ENCODE measurements at regions not wholly inside any gene's neighbourhood (a gene's known extent, or its start where the extent isn't known, plus 50 kb on each side); places are given as distances from the start of the nearest gene placed in this dataset.

DNA sequence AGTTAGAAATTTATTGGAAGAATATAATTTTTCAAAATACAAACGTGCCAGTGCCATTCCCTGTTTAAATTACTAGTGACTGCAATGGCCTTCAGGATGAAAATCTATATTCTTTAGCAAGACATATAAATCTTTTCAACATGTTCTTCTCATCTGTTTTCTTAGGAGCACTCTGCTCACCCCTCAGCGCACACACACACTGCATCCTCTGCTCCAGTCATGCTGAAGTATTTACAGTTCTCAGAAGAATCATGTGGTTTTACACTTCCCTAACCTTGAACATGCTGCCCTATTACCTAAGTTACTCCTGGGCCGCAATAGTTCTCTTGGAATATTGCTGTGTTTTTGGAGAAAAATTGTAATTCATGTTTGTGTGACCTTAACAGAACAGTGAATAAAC is 820.6 kb downstream of the CDH8 start:
- Histone ChIP-seq H4K20me1 (ENCODE audit: low read depth, low read length) (no peaks in the 10 kb centered on the region), H3K9me3 (ENCODE audit: insufficient read depth, low read length) (no peaks in the 10 kb centered on the region), H3K79me2 (ENCODE audit: insufficient read depth, low read length) (no peaks in the 10 kb centered on the region), H3K27me3 (ENCODE audit: low read length) (no peaks in the 10 kb centered on the region), H3K9me2 (replicated peaks; ENCODE audit: insufficient read depth, low read length) (no peaks in the 10 kb centered on the region), H3K4me3 (ENCODE audit: insufficient read depth, low read length, poor library complexity, severe bottlenecking) (no peak overlapping the region), H3K27ac (ENCODE audit: low read depth, low read length) (no peak overlapping the region), H3F3A (ENCODE audit: insufficient read depth) (no peaks in the 10 kb centered on the region), H2AFZ (ENCODE audit: low read depth, low read length, severe bottlenecking) (no peak overlapping the region), H3K36me3 (ENCODE audit: low read length) (no peaks in the 10 kb centered on the region), H3K4me2 (ENCODE audit: low read depth, low read length, poor library complexity, severe bottlenecking) (no peak overlapping the region), H3K9ac (ENCODE audit: low read length) (no peak overlapping the region)
- TF ChIP-seq, protein P1, sequence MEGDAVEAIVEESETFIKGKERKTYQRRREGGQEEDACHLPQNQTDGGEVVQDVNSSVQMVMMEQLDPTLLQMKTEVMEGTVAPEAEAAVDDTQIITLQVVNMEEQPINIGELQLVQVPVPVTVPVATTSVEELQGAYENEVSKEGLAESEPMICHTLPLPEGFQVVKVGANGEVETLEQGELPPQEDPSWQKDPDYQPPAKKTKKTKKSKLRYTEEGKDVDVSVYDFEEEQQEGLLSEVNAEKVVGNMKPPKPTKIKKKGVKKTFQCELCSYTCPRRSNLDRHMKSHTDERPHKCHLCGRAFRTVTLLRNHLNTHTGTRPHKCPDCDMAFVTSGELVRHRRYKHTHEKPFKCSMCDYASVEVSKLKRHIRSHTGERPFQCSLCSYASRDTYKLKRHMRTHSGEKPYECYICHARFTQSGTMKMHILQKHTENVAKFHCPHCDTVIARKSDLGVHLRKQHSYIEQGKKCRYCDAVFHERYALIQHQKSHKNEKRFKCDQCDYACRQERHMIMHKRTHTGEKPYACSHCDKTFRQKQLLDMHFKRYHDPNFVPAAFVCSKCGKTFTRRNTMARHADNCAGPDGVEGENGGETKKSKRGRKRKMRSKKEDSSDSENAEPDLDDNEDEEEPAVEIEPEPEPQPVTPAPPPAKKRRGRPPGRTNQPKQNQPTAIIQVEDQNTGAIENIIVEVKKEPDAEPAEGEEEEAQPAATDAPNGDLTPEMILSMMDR (IDR thresholded peaks at IDR 0.05; ENCODE audit: insufficient read depth, low read length, poor library complexity, severe bottlenecking) = no peak
- TF ChIP-seq EZH2phosphoT487 (conservative IDR thresholded peaks at IDR 0.05; ENCODE audit: low read length) = no peak

DNA sequence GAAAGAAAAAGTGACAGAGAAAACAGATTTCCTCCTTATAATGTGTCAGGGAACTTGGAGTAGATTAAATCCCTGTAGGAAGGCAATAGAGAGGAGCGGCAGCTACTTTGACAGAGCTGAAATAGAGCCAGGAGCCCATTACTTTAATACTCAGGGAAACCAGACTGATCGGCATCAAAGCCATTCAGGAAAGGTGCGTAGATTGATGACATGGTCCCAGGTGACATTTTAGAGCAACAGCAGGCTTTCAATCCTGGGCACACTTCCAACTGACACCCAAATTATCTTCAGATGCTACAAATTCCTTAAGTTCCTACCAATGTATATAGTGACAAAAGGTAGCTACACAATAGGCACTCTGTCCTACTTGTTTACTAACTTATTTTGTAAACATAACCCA is 821.5 kb downstream of the CDH8 start:
- Histone ChIP-seq H3K9me2 (replicated peaks; ENCODE audit: insufficient read depth, low read length) (no peaks in the 10 kb centered on the region), H3K9ac (ENCODE audit: low read length) (no peak overlapping the region), H4K20me1 (ENCODE audit: low read depth, low read length) (no peaks in the 10 kb centered on the region), H3K79me2 (ENCODE audit: insufficient read depth, low read length) (no peaks in the 10 kb centered on the region), H2AFZ (ENCODE audit: low read depth, low read length, severe bottlenecking) (no peak overlapping the region), H3K27me3 (ENCODE audit: low read length) (no peaks in the 10 kb centered on the region), H3F3A (ENCODE audit: insufficient read depth) (no peaks in the 10 kb centered on the region), H3K27ac (ENCODE audit: low read depth, low read length) (no peak overlapping the region), H3K36me3 (ENCODE audit: low read length) (no peaks in the 10 kb centered on the region), H3K4me2 (ENCODE audit: low read depth, low read length, poor library complexity, severe bottlenecking) (no peak overlapping the region), H3K4me3 (ENCODE audit: insufficient read depth, low read length, poor library complexity, severe bottlenecking) (no peak overlapping the region), H3K9me3 (ENCODE audit: insufficient read depth, low read length) (no peaks in the 10 kb centered on the region)
- no peak for TF ChIP-seq EZH2phosphoT487 (conservative IDR thresholded peaks at IDR 0.05; ENCODE audit: low read length)
- TF ChIP-seq, protein P1 (IDR thresholded peaks at IDR 0.05; ENCODE audit: insufficient read depth, low read length, poor library complexity, severe bottlenecking) = no peak

DNA sequence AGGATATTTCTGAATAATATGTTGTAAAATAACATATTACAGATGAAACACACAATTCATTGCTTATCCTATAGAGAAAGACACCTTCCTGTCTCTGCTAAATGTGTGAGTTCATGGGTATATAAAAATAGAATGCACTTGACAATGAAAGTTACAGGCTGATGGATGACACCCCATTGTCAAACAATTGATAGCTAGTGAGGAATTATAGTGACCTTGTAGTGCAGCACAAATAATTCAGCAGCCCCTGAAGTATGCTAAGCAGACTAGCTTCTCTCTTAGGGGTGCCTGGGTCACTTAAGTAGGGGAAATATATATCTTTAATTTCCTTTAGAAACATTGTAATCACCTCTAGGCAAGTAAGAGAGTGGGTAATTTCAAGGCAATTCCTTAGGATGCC is 826.2 kb downstream of the CDH8 start:
- Histone ChIP-seq H3K9me2 (replicated peaks; ENCODE audit: insufficient read depth, low read length) (no peaks in the 10 kb centered on the region), H3K4me3 (ENCODE audit: insufficient read depth, low read length, poor library complexity, severe bottlenecking) (no peak overlapping the region), H3K79me2 (ENCODE audit: insufficient read depth, low read length) (no peaks in the 10 kb centered on the region), H3K27me3 (ENCODE audit: low read length) (no peaks in the 10 kb centered on the region), H3K9ac (ENCODE audit: low read length) (no peak overlapping the region), H3K27ac (ENCODE audit: low read depth, low read length) (no peak overlapping the region), H2AFZ (ENCODE audit: low read depth, low read length, severe bottlenecking) (no peak overlapping the region), H3K36me3 (ENCODE audit: low read length) (no peaks in the 10 kb centered on the region), H3F3A (ENCODE audit: insufficient read depth) (no peaks in the 10 kb centered on the region), H3K9me3 (ENCODE audit: insufficient read depth, low read length) (no peaks in the 10 kb centered on the region), H4K20me1 (ENCODE audit: low read depth, low read length) (no peaks in the 10 kb centered on the region), H3K4me2 (ENCODE audit: low read depth, low read length, poor library complexity, severe bottlenecking) (no peak overlapping the region)
- TF ChIP-seq EZH2phosphoT487 (conservative IDR thresholded peaks at IDR 0.05; ENCODE audit: low read length) = no peak
- TF ChIP-seq, protein P1 (IDR thresholded peaks at IDR 0.05; ENCODE audit: insufficient read depth, low read length, poor library complexity, severe bottlenecking) = no peak

All from SU-DHL-6 (cell line).